AG04449 (cell line): ENCODE measurements at regions not wholly inside any gene's neighbourhood (a gene's known extent, or its start where the extent isn't known, plus 50 kb on each side); places are given as distances from the start of the nearest gene placed in this dataset.
"Not testable (repeated sequence)": the region's sequence is repeated elsewhere in the genome, so short reads cannot be mapped to it uniquely, and the experiment has no call there.

Source experiments
- CTCF ChIA-PET: fragments of 350-600 bp; formaldehyde crosslinking; extraction: SDS; loops from one replicate; lab custom pipeline; 2021; ENCODE audit warnings: antibody characterized with exemption; lab: Yijun Ruan, JAX
- POLR2A ChIA-PET: fragments of 400-600, 350-600 bp; formaldehyde crosslinking; extraction: SDS; loops from one replicate; lab custom pipeline; 2020; ENCODE audit warnings: antibody characterized with exemption, inconsistent platforms; lab: Yijun Ruan, JAX
- DNase-seq: peaks from one replicate; pipeline ENCODE4 v3.0.0-alpha.2; 2010; ENCODE audit warnings: low read depth, low spot score
- H3K4me3 ChIP-seq: 2 replicates; pipeline ENCODE4 v1.5.1; 2011; ENCODE audit warnings: low read depth, mild to moderate bottlenecking, control low read depth, low read length
- CTCF ChIP-seq: IDR thresholded peaks from one replicate; pipeline ENCODE4 v1.5.1; 2011; ENCODE audit warnings: mild to moderate bottlenecking, moderate library complexity, low read length, control low read depth, inconsistent platforms; ENCODE audit not compliant: insufficient read depth; ENCODE audit errors: missing control alignments

- ChIA-PET POLR2A (no interaction called here), CTCF (interaction anchor here (3.1 kb wide), 1 partner anchor 11 kb away, joined by 9 read pairs; no protein-coding TSS in a partner anchor)
- TF ChIP-seq CTCF: no peak
- H3K4me3 ChIP-seq: no peak overlapping the region
- no peak for DNase-seq
These were observed 1257.2 kb downstream of the UQCRFS1 start for GRCh38 chr19:27955485-27956480.

GRCh38 chr19:27942607-27943006 lies 1270.3 kb downstream of the UQCRFS1 start:
- CTCF ChIA-PET, H3K4me3 ChIP-seq: not testable (repeated sequence)

GRCh38 chr19:27936139-27936538 lies 1276.8 kb downstream of the UQCRFS1 start:
- no peak for TF ChIP-seq CTCF
- ChIA-PET POLR2A (no interaction called here), CTCF (no interaction called here)
- H3K4me3 ChIP-seq: no peak overlapping the region
- DNase-seq: no peak

More at GRCh38 chr19:27942607-27943006, 1270.3 kb downstream of the UQCRFS1 start:
- POLR2A ChIA-PET, DNase-seq: not testable (repeated sequence)

- no peak overlapping the region for H3K4me3 ChIP-seq
- ChIA-PET CTCF (no interaction called here), POLR2A (no interaction called here)
- no peak for TF ChIP-seq CTCF
- no peak for DNase-seq
These were observed 1277.3 kb downstream of the UQCRFS1 start for GRCh38 chr19:27935669-27936068.

GRCh38 chr19:27929399-27929798 lies 1283.6 kb downstream of the UQCRFS1 start:
- TF ChIP-seq CTCF: no peak
- DNase-seq: no peak
- ChIA-PET CTCF (no interaction called here), POLR2A (no interaction called here)
- H3K4me3 ChIP-seq: no peak overlapping the region

GRCh38 chr19:27925202-27925601 lies 1287.7 kb downstream of the UQCRFS1 start:
- CTCF ChIA-PET: no interaction called here

More at GRCh38 chr19:27925202-27925601, 1287.7 kb downstream of the UQCRFS1 start:
- no peak overlapping the region for H3K4me3 ChIP-seq
- POLR2A ChIA-PET: no interaction called here
- no peak for TF ChIP-seq CTCF
- no peak for DNase-seq
